Trophoblast cell (in vitro differentiated cells and primary cell): ENCODE measurements at regions not wholly inside any gene's neighbourhood (a gene's known extent, or its start where the extent isn't known, plus 50 kb on each side); places are given as distances from the start of the nearest gene placed in this dataset.

Source experiments
- DNase-seq, 2 donors: peaks; one replicate each; pipeline ENCODE4 v3.0.0-alpha.2; 2016
- H2AFZ ChIP-seq: 2 replicates; pipeline ENCODE4 v1.6.1; 2013; ENCODE audit warnings: low read length, moderate library complexity, mild to moderate bottlenecking; ENCODE audit not compliant: insufficient read depth, poor library complexity
- H2AK5ac ChIP-seq: 2 replicates; pipeline ENCODE4 v1.6.1; 2013; ENCODE audit warnings: mild to moderate bottlenecking, low read length
- H2BK120ac ChIP-seq: 2 replicates; pipeline ENCODE4 v1.6.1; 2013; ENCODE audit warnings: low read length, mild to moderate bottlenecking, moderate library complexity; ENCODE audit not compliant: insufficient read depth, poor library complexity
- H2BK12ac ChIP-seq: 2 replicates; pipeline ENCODE4 v1.6.1; 2013; ENCODE audit warnings: mild to moderate bottlenecking, low read length, moderate library complexity
- H2BK5ac ChIP-seq: 2 replicates; pipeline ENCODE4 v1.6.1; 2013; ENCODE audit warnings: low read length, low read depth, moderate library complexity, mild to moderate bottlenecking; ENCODE audit not compliant: poor library complexity
- H3K14ac ChIP-seq: 2 replicates; pipeline ENCODE4 v1.6.1; 2013; ENCODE audit warnings: mild to moderate bottlenecking, low read length
- H3K18ac ChIP-seq: 2 replicates; pipeline ENCODE4 v1.6.1; 2013; ENCODE audit warnings: mild to moderate bottlenecking, low read length
- H3K23ac ChIP-seq: 2 replicates; pipeline ENCODE4 v1.6.1; 2013; ENCODE audit warnings: low read length
- H3K27ac ChIP-seq: 2 replicates; pipeline ENCODE4 v1.5.1; 2013; ENCODE audit warnings: low read depth, mild to moderate bottlenecking, inconsistent platforms, low read length, moderate library complexity
- H3K27me3 ChIP-seq: 2 replicates; pipeline ENCODE4 v1.6.1; 2013; ENCODE audit warnings: inconsistent platforms, mild to moderate bottlenecking, low read length, moderate library complexity; ENCODE audit not compliant: insufficient read depth
- H3K36me3 ChIP-seq, 2 experiments: 1 replicate in 1 of 2; 2 replicates in 1 of 2; pipeline ENCODE4 v1.6.1; 2013; ENCODE audit warnings: low read length in 2 of 2, mild to moderate bottlenecking in 2 of 2, moderate library complexity in 1 of 2; ENCODE audit not compliant: insufficient read depth in 2 of 2, control insufficient read depth in 1 of 2
- H3K4ac ChIP-seq: 2 replicates; pipeline ENCODE4 v1.6.1; 2013; ENCODE audit warnings: low read depth, mild to moderate bottlenecking, low read length, moderate library complexity
- H3K4me1 ChIP-seq, 2 experiments: 1 replicate in 1 of 2; 2 replicates in 1 of 2; pipeline ENCODE4 v1.6.1; 2013; ENCODE audit warnings: low read length in 2 of 2, mild to moderate bottlenecking in 2 of 2, moderate library complexity in 1 of 2; ENCODE audit not compliant: insufficient read depth in 2 of 2, control insufficient read depth in 1 of 2
- H3K4me2 ChIP-seq: 2 replicates; pipeline ENCODE4 v1.6.1; 2013; ENCODE audit warnings: inconsistent platforms, mild to moderate bottlenecking, low read length, moderate library complexity
- H3K4me3 ChIP-seq: 2 replicates; pipeline ENCODE4 v1.5.1; 2013; ENCODE audit warnings: mild to moderate bottlenecking, low read depth, low read length, inconsistent platforms
- H3K79me1 ChIP-seq: one replicate; pipeline ENCODE4 v1.6.1; 2013; ENCODE audit warnings: low read length
- H3K79me2 ChIP-seq: 2 replicates; pipeline ENCODE4 v1.6.1; 2013; ENCODE audit warnings: low read length, mild to moderate bottlenecking; ENCODE audit not compliant: control insufficient read depth, insufficient read depth, poor library complexity
- H3K9ac ChIP-seq: 2 replicates; pipeline ENCODE4 v1.6.1; 2013; ENCODE audit warnings: mild to moderate bottlenecking, low read length
- H3K9me3 ChIP-seq: 2 replicates; pipeline ENCODE4 v1.6.1; 2013; ENCODE audit warnings: low read depth, mild to moderate bottlenecking, control low read depth, inconsistent platforms, low read length; ENCODE audit not compliant: insufficient read depth
- H4K12ac ChIP-seq: 2 replicates; pipeline ENCODE4 v1.6.1; 2013; ENCODE audit warnings: low read depth, mild to moderate bottlenecking, low read length, moderate library complexity
- H4K8ac ChIP-seq: 2 replicates; pipeline ENCODE4 v1.6.1; 2013; ENCODE audit warnings: low read depth, mild to moderate bottlenecking, low read length, moderate library complexity
- H4K91ac ChIP-seq: one replicate; pipeline ENCODE4 v1.6.1; 2013; ENCODE audit warnings: low read depth, mild to moderate bottlenecking, low read length, moderate library complexity
- whole genome bisulfite sequencing: extraction: QIAGEN DNeasy Blood & Tissue Kit; methylation state at CpG from one replicate; pipeline ENCODE4 v1.1.7; 2013; ENCODE audit warnings: missing lambda C conversion rate; ENCODE audit not compliant: insufficient read length, insufficient coverage; ENCODE audit errors: extremely low coverage; 5-methylcytosine and 5-hydroxymethylcytosine counted together

GRCh38 chr6:166752097-166752496 is 125.0 kb upstream of the RPS6KA2 start:
- H3K36me3 ChIP-seq: no peaks in the 10 kb centered on the region
- WGBS: no CpG with 5 or more reads among the region's 9 CpGs
- H3K23ac ChIP-seq: no peak overlapping the region
- no peaks in the 10 kb centered on the region for H3K27me3 ChIP-seq
- no peak overlapping the region for H3K9ac ChIP-seq
- H3K4me2 ChIP-seq: no peak overlapping the region
- no peak for DNase-seq
- no peak overlapping the region for H3K4me3 ChIP-seq
- no peak overlapping the region for H2BK120ac ChIP-seq
- H3K27ac ChIP-seq: no peak overlapping the region
- H3K9me3 ChIP-seq: no peaks in the 10 kb centered on the region
- peak overlapping the region; percentile 18 for H4K91ac ChIP-seq
- peaks cover 18 to 25% of the 10 kb centered on the region in 2 experiments for H3K4me1 ChIP-seq
- H2AK5ac ChIP-seq: no peak overlapping the region
- H2BK5ac ChIP-seq: no peak overlapping the region
- H4K8ac ChIP-seq: no peak overlapping the region
- no peak overlapping the region for H3K14ac ChIP-seq
- H3K18ac ChIP-seq: no peak overlapping the region
- no peak overlapping the region for H4K12ac ChIP-seq
- H3K79me2 ChIP-seq: no peaks in the 10 kb centered on the region
- H3K79me1 ChIP-seq: peaks cover 5% of the 10 kb centered on the region
- no peak overlapping the region for H2AFZ ChIP-seq
- peak overlapping the region; percentile 59 for H2BK12ac ChIP-seq
- no peak overlapping the region for H3K4ac ChIP-seq

DNA sequence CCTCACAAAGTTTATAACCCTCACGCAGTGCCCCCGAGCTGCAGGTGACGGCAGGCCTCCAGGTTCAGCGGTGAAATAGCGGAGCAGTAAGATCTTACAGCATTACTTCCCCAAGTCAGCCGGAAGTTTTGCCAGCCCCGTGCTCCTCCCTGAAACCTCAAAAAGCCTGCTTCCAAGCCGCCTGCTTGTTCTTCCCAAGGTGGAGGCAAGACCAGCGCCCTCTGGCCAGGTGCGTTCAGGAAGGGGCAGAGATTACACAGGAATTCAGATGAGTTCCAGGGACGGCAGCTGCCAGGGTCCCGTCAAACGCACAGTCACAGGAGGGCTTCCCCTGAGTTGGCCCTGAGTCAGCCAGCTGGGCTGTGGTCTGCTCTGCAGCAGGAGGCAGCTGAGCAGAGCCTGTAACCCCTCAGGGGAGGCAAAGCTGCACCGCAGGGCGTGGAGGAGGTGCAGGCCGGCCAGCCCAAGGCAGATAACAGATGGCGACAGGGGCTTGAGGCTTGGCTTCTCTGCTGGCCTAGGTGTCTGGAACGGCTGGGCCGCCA is 124.1 kb upstream of the RPS6KA2 start:
- Histone ChIP-seq H3K4me3 (no peak overlapping the region), H3K79me1 (peaks cover 5% of the 10 kb centered on the region), H4K91ac (no peak overlapping the region), H2BK12ac (no peak overlapping the region), H3K4me2 (peak overlapping the region; percentile 8), H3K4me1 (peaks cover 18 to 25% of the 10 kb centered on the region in 2 experiments), H2AFZ (no peak overlapping the region), H2BK120ac (no peak overlapping the region), H3K79me2 (no peaks in the 10 kb centered on the region), H3K14ac (no peak overlapping the region), H3K18ac (no peak overlapping the region), H3K4ac (no peak overlapping the region), H4K8ac (no peak overlapping the region), H3K27me3 (no peaks in the 10 kb centered on the region), H3K9me3 (no peaks in the 10 kb centered on the region), H2AK5ac (no peak overlapping the region), H2BK5ac (no peak overlapping the region), H3K9ac (no peak overlapping the region), H3K23ac (no peak overlapping the region), H3K36me3 (no peaks in the 10 kb centered on the region), H4K12ac (no peak overlapping the region), H3K27ac (peak overlapping the region; percentile 8)
- WGBS: no CpG with 5 or more reads among the region's 19 CpGs
- peak; percentile 42 to 67 for DNase-seq

GRCh38 chr6:166750108-166750793 is 123.2 kb upstream of the RPS6KA2 start:
- H3K4ac ChIP-seq: no peak overlapping the region
- no peak overlapping the region for H2AK5ac ChIP-seq
- WGBS: no CpG with 5 or more reads among the region's 19 CpGs
- DNase-seq: no peak
- no peak overlapping the region for H2AFZ ChIP-seq
- no peaks in the 10 kb centered on the region for H3K9me3 ChIP-seq
- peaks cover 5% of the 10 kb centered on the region for H3K79me1 ChIP-seq
- H3K36me3 ChIP-seq: no peaks in the 10 kb centered on the region
- H3K23ac ChIP-seq: no peak overlapping the region
- no peak overlapping the region for H3K18ac ChIP-seq
- H3K79me2 ChIP-seq: no peaks in the 10 kb centered on the region
- no peak overlapping the region for H4K8ac ChIP-seq
- H3K9ac ChIP-seq: no peak overlapping the region
- no peaks in the 10 kb centered on the region for H3K27me3 ChIP-seq
- no peak overlapping the region for H2BK12ac ChIP-seq
- no peak overlapping the region for H3K27ac ChIP-seq
- no peak overlapping the region for H4K12ac ChIP-seq
- no peak overlapping the region for H2BK5ac ChIP-seq
- no peak overlapping the region for H3K14ac ChIP-seq
- H2BK120ac ChIP-seq: no peak overlapping the region
- H3K4me2 ChIP-seq: no peak overlapping the region
- no peak overlapping the region for H3K4me3 ChIP-seq
- H4K91ac ChIP-seq: no peak overlapping the region
- peaks cover 18 to 25% of the 10 kb centered on the region in 2 experiments for H3K4me1 ChIP-seq

GRCh38 chr6:166749666-166750065 is 122.6 kb upstream of the RPS6KA2 start:
- Histone ChIP-seq H4K12ac (no peak overlapping the region), H2AK5ac (no peak overlapping the region), H3K4ac (no peak overlapping the region), H2BK12ac (peak overlapping the region; percentile 4), H3K23ac (no peak overlapping the region), H4K91ac (no peak overlapping the region), H4K8ac (no peak overlapping the region), H3K9me3 (no peaks in the 10 kb centered on the region), H3K79me1 (peaks cover 5% of the 10 kb centered on the region), H3K36me3 (no peaks in the 10 kb centered on the region), H2BK120ac (no peak overlapping the region), H3K4me1 (peaks cover 18 to 25% of the 10 kb centered on the region in 2 experiments), H3K27me3 (no peaks in the 10 kb centered on the region), H3K18ac (no peak overlapping the region), H3K4me3 (no peak overlapping the region), H2BK5ac (no peak overlapping the region), H3K79me2 (no peaks in the 10 kb centered on the region), H3K9ac (no peak overlapping the region), H3K14ac (no peak overlapping the region), H3K27ac (no peak overlapping the region), H3K4me2 (no peak overlapping the region), H2AFZ (no peak overlapping the region)
- WGBS: no CpG with 5 or more reads among the region's 6 CpGs
- DNase-seq: no peak
